ENCODE measurements at regions not wholly inside any gene's neighbourhood (a gene's known extent, or its start where the extent isn't known, plus 50 kb on each side); places are given as distances from the start of the nearest gene placed in this dataset.
"Not testable (repeated sequence)": the region's sequence is repeated elsewhere in the genome, so short reads cannot be mapped to it uniquely, and the experiment has no call there.

DNA sequence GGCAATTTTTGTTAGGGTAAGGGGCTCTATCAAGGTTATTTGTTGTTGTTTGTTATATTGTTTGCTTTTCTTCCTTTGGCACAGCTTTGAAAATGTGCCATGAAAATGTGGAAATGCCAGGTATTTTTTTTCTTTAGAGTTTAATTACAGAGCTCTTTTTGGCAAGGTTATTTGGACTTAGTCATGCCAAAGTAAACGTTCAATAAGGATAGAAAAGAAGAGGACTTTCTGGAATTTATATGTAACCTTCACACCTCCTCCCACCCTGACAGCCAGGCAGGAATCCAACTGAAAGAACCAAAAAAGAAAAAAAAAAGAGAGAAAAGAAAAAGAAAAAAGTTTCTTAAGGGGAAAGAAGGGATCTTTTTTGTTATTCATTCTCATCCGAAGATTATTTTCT lies 217.8 kb downstream of the KITLG start:
- Histone ChIP-seq H3K9me3 (ENCODE audit: low read depth) (no peaks in the 10 kb centered on the region), H3K36me3 (ENCODE audit: low read depth) (no peaks in the 10 kb centered on the region), H3K9me2 (ENCODE audit: insufficient read depth) (no peaks in the 10 kb centered on the region), H3K27me3 (replicated peaks; ENCODE audit: insufficient read depth) (no peaks in the 10 kb centered on the region), H3K9ac (no peak overlapping the region), H2AFZ (no peak overlapping the region), H3K27ac (peak overlapping the region; percentile 15), H3K4me1 (ENCODE audit: insufficient read depth) (peaks cover 49% of the 10 kb centered on the region), H3K4me2 (ENCODE audit: unreplicated experiment) (peak overlapping the region; percentile 32), H3K79me2 (ENCODE audit: insufficient read depth) (0 out of 2 replicates have a peak, but pooled peaks cover 5% of the 10 kb centered on the region), H3K4me3 (no peak overlapping the region), H4K20me1 (ENCODE audit: insufficient read depth) (no peaks in the 10 kb centered on the region), H3F3A (ENCODE audit: insufficient read depth) (peaks cover 71% of the 10 kb centered on the region)
- peak; percentile 47 for DNase-seq
- in situ Hi-C loops (cut with MboI) = no loop called here
- no peak for TF ChIP-seq EZH2phosphoT487 (IDR thresholded peaks at IDR 0.05; ENCODE audit: insufficient read depth, low read depth)
- no peak for TF ChIP-seq EZH2 (IDR thresholded peaks at IDR 0.05; ENCODE audit: insufficient read depth, poor library complexity, severe bottlenecking)
- 43 to 46% methylated on average over 2 of the region's 2 CpGs for WGBS, 2 experiments (ENCODE audit: low coverage in 1 of 2, low lambda C conversion rate in 2 of 2, missing lambda C conversion rate in 2 of 2)

DNA sequence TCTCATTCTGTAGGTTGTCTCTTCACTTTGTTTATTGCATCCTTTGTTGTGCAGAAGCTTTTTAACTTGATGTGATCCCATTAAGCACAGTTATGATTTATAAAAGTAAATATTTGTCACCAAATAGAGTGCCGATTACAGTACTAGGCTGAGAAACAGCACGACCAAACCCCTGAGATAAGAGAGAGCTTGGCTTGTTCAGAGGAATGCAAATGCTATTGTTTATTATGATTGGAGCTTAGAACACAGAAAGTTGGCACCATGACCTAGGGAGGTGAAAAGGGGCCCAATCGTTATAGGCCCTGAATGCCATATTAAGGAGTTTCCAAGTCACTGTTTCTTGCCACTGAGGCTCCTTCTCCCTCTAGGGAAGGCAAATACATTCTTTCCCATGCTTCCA lies 214.9 kb downstream of the KITLG start:
- Histone ChIP-seq H3K79me2 (ENCODE audit: insufficient read depth) (peaks cover 11% of the 10 kb centered on the region; the same call in 1 of the 2 replicates), H3F3A (ENCODE audit: insufficient read depth) (peaks cover 64% of the 10 kb centered on the region), H3K4me1 (ENCODE audit: insufficient read depth) (peaks cover 50% of the 10 kb centered on the region), H3K27ac (no peak overlapping the region), H3K4me3 (no peak overlapping the region), H3K27me3 (replicated peaks; ENCODE audit: insufficient read depth) (no peaks in the 10 kb centered on the region), H3K4me2 (ENCODE audit: unreplicated experiment) (no peak overlapping the region), H4K20me1 (ENCODE audit: insufficient read depth) (no peaks in the 10 kb centered on the region), H2AFZ (no peak overlapping the region), H3K9me3 (ENCODE audit: low read depth) (no peaks in the 10 kb centered on the region), H3K9ac (no peak overlapping the region), H3K9me2 (ENCODE audit: insufficient read depth) (no peaks in the 10 kb centered on the region), H3K36me3 (ENCODE audit: low read depth) (no peaks in the 10 kb centered on the region)
- WGBS, 2 experiments (ENCODE audit: low coverage in 1 of 2, low lambda C conversion rate in 2 of 2, missing lambda C conversion rate in 2 of 2) = 66 to 79% methylated on average over 3 of the region's 3 CpGs
- in situ Hi-C loops (cut with MboI) = no loop called here
- no peak for DNase-seq
- TF ChIP-seq EZH2 (IDR thresholded peaks at IDR 0.05; ENCODE audit: insufficient read depth, poor library complexity, severe bottlenecking) (no peak), EZH2phosphoT487 (IDR thresholded peaks at IDR 0.05; ENCODE audit: insufficient read depth, low read depth) (no peak)

DNA sequence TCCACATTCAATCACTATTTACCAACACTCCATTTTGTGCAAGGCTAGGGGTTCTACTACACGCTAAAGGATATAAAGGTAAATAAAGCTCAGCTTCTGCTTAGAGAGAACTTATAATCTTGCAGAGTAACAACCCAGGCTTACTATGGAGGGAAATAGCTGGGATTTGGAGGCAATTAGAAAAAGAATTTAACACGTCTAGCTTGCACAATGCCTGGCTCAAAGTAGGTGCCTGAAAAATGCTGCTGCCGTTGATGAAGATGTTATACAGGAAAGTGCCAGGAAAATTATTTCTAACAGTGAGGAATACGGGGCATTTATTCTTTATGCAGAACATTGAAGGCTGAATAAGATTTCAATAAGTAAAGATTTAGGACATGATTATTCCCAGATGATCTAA lies 214.2 kb downstream of the KITLG start:
- peaks cover 62% of the 10 kb centered on the region for H3F3A ChIP-seq (ENCODE audit: insufficient read depth)
- 25 to 34% methylated on average over 4 of the region's 4 CpGs for WGBS, 2 experiments (ENCODE audit: low coverage in 1 of 2, low lambda C conversion rate in 2 of 2, missing lambda C conversion rate in 2 of 2)

DNA sequence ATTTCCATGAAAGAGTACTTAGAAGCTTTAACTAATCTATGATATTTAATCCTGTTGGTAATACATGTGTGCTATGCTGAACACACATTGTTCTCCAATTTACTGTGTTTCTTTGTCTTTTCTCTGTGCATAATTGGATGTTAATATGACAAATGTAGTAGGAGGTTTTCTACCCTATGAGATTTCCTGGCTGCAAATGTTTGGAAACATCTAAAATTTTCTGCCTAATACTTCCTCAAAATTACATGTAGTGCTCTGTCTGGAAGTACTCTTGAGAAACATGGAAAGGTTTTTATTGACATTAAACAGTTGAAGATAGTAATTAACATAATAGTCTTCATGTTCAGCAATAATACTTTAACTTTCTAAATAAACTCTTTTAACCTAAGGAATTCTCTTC lies 213.0 kb downstream of the KITLG start:
- Histone ChIP-seq H3K4me3 (no peak overlapping the region), H3F3A (ENCODE audit: insufficient read depth) (peaks cover 57% of the 10 kb centered on the region), H3K9ac (no peak overlapping the region), H3K27me3 (replicated peaks; ENCODE audit: insufficient read depth) (no peaks in the 10 kb centered on the region), H2AFZ (no peak overlapping the region), H3K9me3 (ENCODE audit: low read depth) (no peaks in the 10 kb centered on the region), H4K20me1 (ENCODE audit: insufficient read depth) (no peaks in the 10 kb centered on the region), H3K4me1 (ENCODE audit: insufficient read depth) (peaks cover 49% of the 10 kb centered on the region), H3K9me2 (ENCODE audit: insufficient read depth) (no peaks in the 10 kb centered on the region), H3K27ac (no peak overlapping the region), H3K36me3 (ENCODE audit: low read depth) (no peaks in the 10 kb centered on the region), H3K79me2 (ENCODE audit: insufficient read depth) (peaks cover 11% of the 10 kb centered on the region; the same call in 1 of the 2 replicates), H3K4me2 (ENCODE audit: unreplicated experiment) (no peak overlapping the region)
- no peak for DNase-seq
- in situ Hi-C loops (cut with MboI) = no loop called here
- TF ChIP-seq EZH2phosphoT487 (IDR thresholded peaks at IDR 0.05; ENCODE audit: insufficient read depth, low read depth) = no peak
- TF ChIP-seq EZH2 (IDR thresholded peaks at IDR 0.05; ENCODE audit: insufficient read depth, poor library complexity, severe bottlenecking) = no peak

More for the DNA sequence above, 214.2 kb downstream of the KITLG start:
- Histone ChIP-seq H3K4me2 (ENCODE audit: unreplicated experiment) (no peak overlapping the region), H3K79me2 (ENCODE audit: insufficient read depth) (peaks cover 11% of the 10 kb centered on the region; the same call in 1 of the 2 replicates), H3K9ac (no peak overlapping the region), H3K4me1 (ENCODE audit: insufficient read depth) (peaks cover 49% of the 10 kb centered on the region), H3K27ac (no peak overlapping the region), H3K9me2 (ENCODE audit: insufficient read depth) (no peaks in the 10 kb centered on the region), H3K27me3 (replicated peaks; ENCODE audit: insufficient read depth) (no peaks in the 10 kb centered on the region), H2AFZ (no peak overlapping the region), H4K20me1 (ENCODE audit: insufficient read depth) (no peaks in the 10 kb centered on the region), H3K9me3 (ENCODE audit: low read depth) (no peaks in the 10 kb centered on the region), H3K4me3 (no peak overlapping the region), H3K36me3 (ENCODE audit: low read depth) (no peaks in the 10 kb centered on the region)
- TF ChIP-seq EZH2phosphoT487 (IDR thresholded peaks at IDR 0.05; ENCODE audit: insufficient read depth, low read depth) = no peak
- no peak for TF ChIP-seq EZH2 (IDR thresholded peaks at IDR 0.05; ENCODE audit: insufficient read depth, poor library complexity, severe bottlenecking)
- DNase-seq = no peak
- in situ Hi-C loops (cut with MboI) = no loop called here

DNA sequence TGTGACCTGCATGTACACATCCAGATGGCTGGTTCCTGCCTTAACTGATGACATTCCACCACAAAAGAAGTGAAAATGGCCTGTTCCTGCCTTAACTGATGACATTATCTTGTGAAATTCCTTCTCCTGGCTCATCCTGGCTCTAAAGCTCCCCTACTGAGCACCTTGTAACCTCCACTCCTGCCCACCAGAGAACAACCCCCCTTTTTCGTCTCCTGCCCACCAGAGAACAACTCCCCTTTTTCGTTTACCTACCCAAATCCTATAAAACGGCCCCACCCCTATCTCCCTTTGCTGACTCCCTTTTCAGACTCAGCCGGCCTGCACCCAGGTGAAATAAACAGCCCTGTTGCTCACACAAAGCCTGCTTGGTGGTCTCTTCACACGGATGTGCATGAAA lies 212.2 kb downstream of the KITLG start:
- H2AFZ ChIP-seq; H3K4me3 ChIP-seq; H3K4me2 ChIP-seq (ENCODE audit: unreplicated experiment); H3K36me3 ChIP-seq (ENCODE audit: low read depth); H4K20me1 ChIP-seq (ENCODE audit: insufficient read depth); H3K9ac ChIP-seq; H3K9me3 ChIP-seq (ENCODE audit: low read depth); H3K9me2 ChIP-seq (ENCODE audit: insufficient read depth); H3K27ac ChIP-seq; DNase-seq; H3K27me3 ChIP-seq (replicated peaks; ENCODE audit: insufficient read depth); in situ Hi-C loops (cut with MboI): not testable (repeated sequence)
- peaks cover 50% of the 10 kb centered on the region for H3F3A ChIP-seq (ENCODE audit: insufficient read depth)
- WGBS, 2 experiments (ENCODE audit: low coverage in 1 of 2, low lambda C conversion rate in 2 of 2, missing lambda C conversion rate in 2 of 2) = 98 to 100% methylated on average over 5 of the region's 5 CpGs
- peaks cover 11% of the 10 kb centered on the region; the same call in 1 of the 2 replicates for H3K79me2 ChIP-seq (ENCODE audit: insufficient read depth)
- H3K4me1 ChIP-seq (ENCODE audit: insufficient read depth) = peaks cover 42% of the 10 kb centered on the region

All from GM23248 (cell line).